ENCODE measurements at regions not wholly inside any gene's neighbourhood (a gene's known extent, or its start where the extent isn't known, plus 50 kb on each side); places are given as distances from the start of the nearest gene placed in this dataset.

GRCh38 chr5:42887097-42887496, 75.4 kb upstream of the SELENOP start:
- TF ChIP-seq CTCF (IDR thresholded peaks at IDR 0.05; ENCODE audit: insufficient read depth, low read depth, low read length), result no peak
- TF ChIP-seq EZH2 (IDR thresholded peaks at IDR 0.05; ENCODE audit: insufficient read depth, low read length), result no peak
